GM19240 (cell line): ENCODE measurements at regions not wholly inside any gene's neighbourhood (a gene's known extent, or its start where the extent isn't known, plus 50 kb on each side); places are given as distances from the start of the nearest gene placed in this dataset.
"Not testable (repeated sequence)": the region's sequence is repeated elsewhere in the genome, so short reads cannot be mapped to it uniquely, and the experiment has no call there.

ENCODE experiments used
- DNase-seq: peaks from one replicate; pipeline ENCODE4 v3.0.0; 2011; ENCODE audit warnings: low spot score; ENCODE audit not compliant: insufficient read length

GRCh38 chr5:39992617-39993202 lies 567.9 kb upstream of the DAB2 start:
- no peak for DNase-seq

- no peak for DNase-seq
Measured at GRCh38 chr5:39986614-39987013, 561.8 kb upstream of the DAB2 start.

DNA sequence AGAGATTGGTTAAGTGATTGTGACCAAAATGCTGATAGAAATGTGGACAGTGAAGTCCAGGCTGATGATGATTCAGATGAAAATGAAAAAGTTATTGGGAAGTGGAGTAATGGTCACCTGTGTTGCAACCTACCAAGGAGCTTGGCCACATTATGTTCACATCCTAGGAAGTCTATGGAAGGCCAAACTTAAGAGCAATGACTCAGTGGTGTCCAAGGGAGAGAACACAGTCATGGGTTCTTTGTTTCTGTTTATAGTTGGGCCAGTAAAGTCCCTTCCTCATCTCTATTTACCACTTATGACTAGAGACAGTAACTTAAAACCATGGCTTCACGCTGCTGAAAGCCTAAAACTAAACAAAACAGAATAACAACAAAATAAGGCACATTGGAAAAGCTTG lies 555.3 kb upstream of the DAB2 start:
- no peak for DNase-seq

- DNase-seq = no peak
Measured at GRCh38 chr5:39977066-39977655, 552.4 kb upstream of the DAB2 start.

DNA sequence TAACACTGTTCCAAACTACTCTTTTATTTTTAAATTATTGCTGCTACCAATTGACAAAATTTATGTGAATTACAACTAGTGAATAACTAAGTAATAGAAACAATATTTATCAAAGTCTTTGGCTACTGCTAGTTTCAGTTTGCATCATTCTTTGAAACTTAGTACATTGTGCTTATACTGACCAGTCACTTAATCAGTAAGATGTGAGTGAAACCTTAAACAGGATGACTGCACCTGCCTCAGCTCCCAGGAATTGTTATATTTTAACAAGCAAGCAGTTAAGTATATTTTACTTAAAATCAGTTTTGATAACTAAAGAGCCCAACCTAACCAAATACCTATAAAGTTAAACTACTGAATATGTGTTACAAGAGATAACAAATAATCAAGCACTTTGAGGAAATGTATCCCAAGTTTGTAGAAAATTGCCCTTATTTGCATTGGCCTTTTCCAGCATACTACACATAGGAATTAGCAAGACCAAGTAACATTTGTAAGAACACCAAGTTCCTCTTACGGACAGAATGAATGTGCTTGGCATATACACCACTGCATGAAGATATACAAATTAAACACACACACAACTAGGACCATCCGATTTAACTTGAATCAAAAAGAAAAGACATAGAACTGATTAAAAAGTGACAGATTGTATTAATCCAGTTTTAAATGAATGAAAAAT lies 545.5 kb upstream of the DAB2 start:
- DNase-seq = no peak

- DNase-seq = no peak
Measured at GRCh38 chr5:39968381-39968780, 543.6 kb upstream of the DAB2 start.

DNA sequence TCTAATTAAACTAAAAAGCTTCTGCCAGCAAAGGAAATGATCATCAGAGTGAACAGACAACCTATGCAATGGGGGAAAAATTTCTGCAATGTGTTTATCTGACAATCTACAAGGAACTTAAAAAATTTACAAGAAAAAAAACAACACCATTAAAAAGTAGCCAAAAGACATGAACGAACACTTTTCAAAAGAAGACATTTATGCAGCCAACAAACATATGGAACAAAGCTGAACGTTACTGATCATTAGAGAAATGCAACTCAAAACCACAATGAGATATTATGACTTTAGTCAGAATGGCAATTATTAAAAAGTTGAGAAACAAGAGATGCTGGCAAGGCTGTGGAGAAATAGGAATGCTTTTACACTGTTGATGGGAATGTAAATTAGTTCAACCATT lies 530.4 kb upstream of the DAB2 start:
- no peak for DNase-seq

GRCh38 chr5:39951070-39951469 lies 526.3 kb upstream of the DAB2 start:
- DNase-seq = no peak

GRCh38 chr5:39948867-39949468 lies 524.2 kb upstream of the DAB2 start:
- DNase-seq = peak; percentile 1

DNA sequence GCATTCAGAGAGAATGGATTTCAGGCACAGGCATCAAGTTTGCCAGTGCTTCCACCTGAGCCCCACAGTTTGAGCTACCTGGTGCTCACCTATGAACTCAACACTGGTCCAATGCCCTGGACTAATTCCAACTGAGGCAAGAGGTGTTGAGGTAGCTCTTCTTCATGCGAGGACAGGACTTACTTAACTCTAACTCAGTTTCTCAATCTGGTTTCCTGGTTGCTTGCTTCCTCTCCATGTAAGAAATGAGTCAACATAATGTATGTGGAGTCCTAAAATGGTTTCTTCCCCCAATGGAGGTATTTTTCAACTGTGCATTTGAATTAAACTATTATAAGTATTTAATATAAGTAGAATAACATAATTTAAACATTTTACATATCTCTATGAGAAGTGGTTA lies 523.6 kb upstream of the DAB2 start:
- no peak for DNase-seq

- no peak for DNase-seq
Measured at GRCh38 chr5:39947657-39948056, 522.9 kb upstream of the DAB2 start.

GRCh38 chr5:39946356-39947045 lies 521.7 kb upstream of the DAB2 start:
- no peak for DNase-seq

DNA sequence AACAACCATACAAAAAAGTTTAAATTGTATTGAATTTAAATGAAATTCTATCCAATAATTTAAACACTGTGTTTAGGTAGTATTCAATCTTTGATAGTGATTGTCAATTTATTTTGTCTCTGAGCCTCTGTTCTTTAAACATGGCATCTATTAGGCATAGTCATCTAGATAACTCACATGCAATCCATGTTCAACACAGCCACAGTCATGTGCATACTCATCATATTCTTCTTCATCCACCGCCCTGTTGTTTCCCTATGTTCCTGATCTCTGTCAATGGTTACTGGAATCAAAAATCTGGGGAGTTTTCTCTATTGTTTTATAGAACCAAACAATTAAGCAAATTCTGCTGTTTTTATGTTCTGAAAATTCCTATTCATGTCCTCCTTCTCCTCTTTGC lies 521.1 kb upstream of the DAB2 start:
- no peak for DNase-seq

- no peak for DNase-seq
Measured at GRCh38 chr5:39943811-39944210, 519.0 kb upstream of the DAB2 start.

DNA sequence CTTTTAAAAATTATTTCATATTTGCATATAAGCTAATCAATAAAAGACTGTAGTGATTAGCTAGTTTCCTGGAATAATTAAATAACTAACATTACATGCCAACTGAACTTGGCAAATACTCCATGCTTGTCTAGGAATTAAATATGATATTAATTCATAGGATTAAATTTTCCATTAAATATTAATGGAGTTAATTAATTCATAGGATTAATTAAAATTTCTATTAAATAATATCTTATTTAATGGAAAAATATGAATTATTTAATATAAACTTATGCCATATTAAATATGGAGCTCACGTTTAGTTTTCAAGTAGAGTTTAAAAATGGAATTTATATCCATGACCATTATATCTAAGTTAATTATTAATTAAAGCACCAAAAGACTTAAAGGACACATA lies 517.8 kb upstream of the DAB2 start:
- no peak for DNase-seq

GRCh38 chr5:39941416-39941815 lies 516.6 kb upstream of the DAB2 start:
- no peak for DNase-seq

- no peak for DNase-seq
Measured at GRCh38 chr5:39934830-39935229, 510.1 kb upstream of the DAB2 start.

DNA sequence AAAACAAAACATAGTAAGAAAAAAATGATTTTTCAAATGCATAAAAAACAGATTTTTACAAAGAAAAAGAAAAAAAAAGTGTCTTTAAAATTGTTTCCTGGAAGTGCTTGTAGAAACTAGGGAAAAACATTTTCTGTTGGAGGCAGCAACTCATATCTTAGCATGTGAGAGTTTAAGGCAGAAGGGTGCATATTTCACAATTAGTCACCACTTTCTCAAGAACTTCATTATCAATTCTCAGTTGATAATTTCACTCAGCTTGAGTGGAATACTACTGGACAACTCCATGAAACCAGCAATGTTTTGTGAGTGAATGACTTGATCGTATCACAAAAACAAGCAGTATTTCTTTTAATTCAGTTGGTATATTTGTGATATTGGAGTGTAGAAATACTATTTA lies 508.3 kb upstream of the DAB2 start:
- DNase-seq = no peak

DNA sequence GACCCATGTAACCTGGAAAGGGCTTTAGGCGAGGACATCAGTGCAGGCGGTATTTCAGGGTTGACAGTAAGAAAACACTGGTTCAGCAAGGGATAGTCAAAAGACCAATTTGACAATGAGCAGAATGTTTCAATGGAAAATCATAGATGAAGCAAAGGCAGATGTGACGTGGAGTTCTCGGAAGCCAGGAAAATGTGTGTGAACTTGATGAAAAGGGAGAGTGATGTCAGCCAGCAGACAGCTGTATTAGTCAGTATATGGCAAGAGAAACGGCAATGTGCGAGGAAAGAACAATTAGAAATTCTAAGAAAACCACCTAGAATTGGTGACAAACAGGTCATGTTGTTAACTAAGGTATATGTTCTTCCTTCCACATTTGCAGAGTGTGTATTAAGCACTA lies 503.9 kb upstream of the DAB2 start:
- DNase-seq = no peak

- DNase-seq = no peak
Measured at GRCh38 chr5:39919876-39920275, 495.1 kb upstream of the DAB2 start.

DNA sequence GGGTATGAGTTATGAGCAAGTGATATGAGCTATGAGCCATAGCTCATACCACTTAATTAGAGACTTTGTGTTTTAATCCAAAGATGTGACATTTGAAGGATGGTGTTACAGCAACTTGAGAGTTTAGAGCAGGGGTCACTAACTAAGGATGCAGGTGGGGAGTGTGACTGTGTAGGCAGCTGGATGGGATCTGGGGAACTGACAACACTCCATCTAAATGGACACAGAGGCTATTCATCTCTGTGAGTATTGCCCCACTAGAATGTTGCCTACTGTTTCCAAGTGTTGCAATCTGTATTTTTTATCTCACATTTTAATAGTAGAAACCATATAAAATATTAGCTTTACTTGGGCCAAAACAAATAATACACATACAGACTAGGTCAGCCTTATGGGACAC lies 488.1 kb upstream of the DAB2 start:
- DNase-seq = no peak

- DNase-seq = not testable (repeated sequence)
Measured at GRCh38 chr5:39907267-39907951, 482.6 kb upstream of the DAB2 start.
